ENCODE measurements at regions not wholly inside any gene's neighbourhood (a gene's known extent, or its start where the extent isn't known, plus 50 kb on each side); places are given as distances from the start of the nearest gene placed in this dataset.
"Not testable (repeated sequence)": the region's sequence is repeated elsewhere in the genome, so short reads cannot be mapped to it uniquely, and the experiment has no call there.

GRCh38 chr2:67904566-67904965, 158.2 kb downstream of the C1D start:
- Histone ChIP-seq H3K9me3 (no peaks in the 10 kb centered on the region; the same call in 1 of the 2 replicates), H3K4me3 (ENCODE audit: low read depth, low read length) (no peak overlapping the region), H3K4me1 (0 out of 2 replicates have a peak, but pooled peaks cover 3% of the 10 kb centered on the region), H3K36me3 (ENCODE audit: control insufficient read depth, insufficient read depth, low read length) (no peaks in the 10 kb centered on the region), H3K27me3 (replicated peaks; ENCODE audit: control insufficient read depth, insufficient read depth, low read length) (no peaks in the 10 kb centered on the region)
- Mint-ChIP-seq H3K9me3 (ENCODE audit: unreplicated experiment) (peaks cover 21% of the 10 kb centered on the region), H3K27ac (ENCODE audit: unreplicated experiment) (no peak overlapping the region), H3K36me3 (ENCODE audit: insufficient read depth, unreplicated experiment) (no peaks in the 10 kb centered on the region), H3K27me3 (ENCODE audit: insufficient read depth, unreplicated experiment) (peaks cover 3% of the 10 kb centered on the region), H3K4me1 (ENCODE audit: low read depth, unreplicated experiment) (no peaks in the 10 kb centered on the region), H3K4me3 (ENCODE audit: unreplicated experiment) (no peak overlapping the region)
- CTCF ChIA-PET: no interaction called here
- POLR2A ChIA-PET: interaction anchor here (0.6 kb wide), 1 partner anchor 12 kb away, joined by 5 read pairs; no protein-coding TSS in a partner anchor
- TF ChIP-seq CTCF (IDR thresholded peaks at IDR 0.05; ENCODE audit: insufficient read depth in 1 of 2, low read depth in 1 of 2, low read length in 1 of 2, severe bottlenecking in 1 of 2, unreplicated experiment in 1 of 2): no peak
- intact Hi-C loops (cut with micrococcal nuclease; ENCODE audit: unreplicated experiment): no loop called here
- BruUV-seq (replicated peaks): no TSS peak
- no peak for DNase-seq

GRCh38 chr2:67904966-67905365, 157.8 kb downstream of the C1D start:
- no peak for TF ChIP-seq CTCF (IDR thresholded peaks at IDR 0.05; ENCODE audit: insufficient read depth in 1 of 2, low read depth in 1 of 2, low read length in 1 of 2, severe bottlenecking in 1 of 2, unreplicated experiment in 1 of 2)
- peaks cover 21% of the 10 kb centered on the region for H3K9me3 Mint-ChIP-seq (ENCODE audit: unreplicated experiment)
- 0 out of 2 replicates have a peak, but pooled peaks cover 3% of the 10 kb centered on the region for H3K4me1 ChIP-seq
- CTCF ChIA-PET: no interaction called here
- DNase-seq: no peak
- no peaks in the 10 kb centered on the region for H3K4me1 Mint-ChIP-seq (ENCODE audit: low read depth, unreplicated experiment)
- intact Hi-C loops (cut with micrococcal nuclease; ENCODE audit: unreplicated experiment): no loop called here
- no peak overlapping the region for H3K4me3 ChIP-seq (ENCODE audit: low read depth, low read length)
- H3K4me3 Mint-ChIP-seq (ENCODE audit: unreplicated experiment): no peak overlapping the region
- H3K27me3 Mint-ChIP-seq (ENCODE audit: insufficient read depth, unreplicated experiment): peaks cover 3% of the 10 kb centered on the region
- H3K36me3 Mint-ChIP-seq (ENCODE audit: insufficient read depth, unreplicated experiment): no peaks in the 10 kb centered on the region
- H3K9me3 ChIP-seq: no peaks in the 10 kb centered on the region; the same call in 1 of the 2 replicates
- H3K36me3 ChIP-seq (ENCODE audit: control insufficient read depth, insufficient read depth, low read length): no peaks in the 10 kb centered on the region
- BruUV-seq (replicated peaks): no TSS peak
- POLR2A ChIA-PET: interaction anchor here (0.6 kb wide), 1 partner anchor 13 kb away, joined by 5 read pairs; no protein-coding TSS in a partner anchor
- H3K27me3 ChIP-seq (replicated peaks; ENCODE audit: control insufficient read depth, insufficient read depth, low read length): no peaks in the 10 kb centered on the region
- H3K27ac Mint-ChIP-seq (ENCODE audit: unreplicated experiment): no peak overlapping the region

- H3K4me3 ChIP-seq (ENCODE audit: low read depth, low read length); H3K4me3 Mint-ChIP-seq (ENCODE audit: unreplicated experiment); H3K4me1 Mint-ChIP-seq (ENCODE audit: low read depth, unreplicated experiment); H3K27me3 Mint-ChIP-seq (ENCODE audit: insufficient read depth, unreplicated experiment); H3K36me3 ChIP-seq (ENCODE audit: control insufficient read depth, insufficient read depth, low read length); H3K36me3 Mint-ChIP-seq (ENCODE audit: insufficient read depth, unreplicated experiment); DNase-seq; CTCF ChIA-PET; H3K27ac Mint-ChIP-seq (ENCODE audit: unreplicated experiment); H3K4me1 ChIP-seq; BruUV-seq (replicated peaks); H3K27me3 ChIP-seq (replicated peaks; ENCODE audit: control insufficient read depth, insufficient read depth, low read length); intact Hi-C loops (cut with micrococcal nuclease; ENCODE audit: unreplicated experiment); H3K9me3 ChIP-seq; POLR2A ChIA-PET: not testable (repeated sequence)
- peaks cover 15% of the 10 kb centered on the region for H3K9me3 Mint-ChIP-seq (ENCODE audit: unreplicated experiment)
Measured at GRCh38 chr2:67906547-67906946, 156.3 kb downstream of the C1D start.
